NCI-H524 (cell line): ENCODE measurements at regions not wholly inside any gene's neighbourhood (a gene's known extent, or its start where the extent isn't known, plus 50 kb on each side); places are given as distances from the start of the nearest gene placed in this dataset.

ENCODE experiments used
- DNase-seq, 2 experiments: peaks; one replicate each; lab custom pipeline; 2025; lab: John Stamatoyannopoulos, UW

- no peak for DNase-seq
Measured at GRCh38 chr9:81847181-81847915, 80.9 kb upstream of the SPATA31D4 start.

- no peak for DNase-seq
Measured at GRCh38 chr9:81848472-81848871, 79.8 kb upstream of the SPATA31D4 start.

GRCh38 chr9:81849631-81850259 is 78.5 kb upstream of the SPATA31D4 start:
- DNase-seq, result no peak

GRCh38 chr9:81850724-81851123 is 77.5 kb upstream of the SPATA31D4 start:
- DNase-seq, result no peak

GRCh38 chr9:81851340-81851739 is 76.9 kb upstream of the SPATA31D4 start:
- no peak for DNase-seq

GRCh38 chr9:81852820-81853219 is 75.4 kb upstream of the SPATA31D4 start:
- no peak for DNase-seq

GRCh38 chr9:81855538-81855937 is 72.7 kb upstream of the SPATA31D4 start:
- no peak for DNase-seq

- peak in 1 of 2 experiments; percentile 1 for DNase-seq
Measured at GRCh38 chr9:81858657-81859430, 69.4 kb upstream of the SPATA31D4 start.

GRCh38 chr9:81860581-81860980 is 67.6 kb upstream of the SPATA31D4 start:
- DNase-seq, result no peak

GRCh38 chr9:81861644-81862043 is 66.6 kb upstream of the SPATA31D4 start:
- DNase-seq, result no peak

- no peak for DNase-seq
Measured at GRCh38 chr9:81868145-81868544, 60.1 kb upstream of the SPATA31D4 start.

GRCh38 chr9:81871695-81872094 is 56.5 kb upstream of the SPATA31D4 start:
- DNase-seq, result no peak

GRCh38 chr9:81874250-81874649 is 54.0 kb upstream of the SPATA31D4 start:
- no peak for DNase-seq

GRCh38 chr9:81874931-81875330 is 53.3 kb upstream of the SPATA31D4 start:
- DNase-seq, result no peak

- no peak for DNase-seq
Measured at GRCh38 chr9:81877047-81877446, 51.2 kb upstream of the SPATA31D4 start.
